ENCODE measurements at regions not wholly inside any gene's neighbourhood (a gene's known extent, or its start where the extent isn't known, plus 50 kb on each side); places are given as distances from the start of the nearest gene placed in this dataset.

GRCh38 chr6:94733066-94733465 lies 844.3 kb upstream of the MANEA start:
- BruUV-seq (replicated peaks), result no TSS peak
- Histone ChIP-seq H2AFZ (ENCODE audit: low read depth, low read length) (no peak overlapping the region), H3K27ac (ENCODE audit: insufficient read depth, low read depth, low read length) (no peak overlapping the region), H3K27me3 (ENCODE audit: control insufficient read depth in 2 of 2, insufficient read depth in 2 of 2, low read length in 2 of 2) (no peaks in the 10 kb centered on the region), H3K4me1 (ENCODE audit: control insufficient read depth, extremely low read depth, insufficient read depth, low read length) (no peaks in the 10 kb centered on the region), H4K20me1 (replicated peaks; ENCODE audit: control insufficient read depth, extremely low read depth, insufficient read depth, low read length) (no peaks in the 10 kb centered on the region), H3K9ac (replicated peaks; ENCODE audit: extremely low read depth, insufficient read depth, low read length) (no peak overlapping the region), H3K4me2 (ENCODE audit: insufficient read depth, low read length) (no peak overlapping the region), H3K4me3 (replicated peaks in 1 of 3; ENCODE audit: insufficient read depth in 1 of 3, low read depth in 1 of 3, low read length in 3 of 3) (no peak overlapping the region), H3K36me3 (ENCODE audit: control insufficient read depth in 2 of 2, extremely low read depth in 1 of 2, insufficient read depth in 2 of 2, low read length in 2 of 2) (no peaks in the 10 kb centered on the region), H3K9me1 (replicated peaks; ENCODE audit: control insufficient read depth, extremely low read depth, insufficient read depth, low read length) (peaks cover 2% of the 10 kb centered on the region), H3K79me2 (ENCODE audit: control insufficient read depth, insufficient read depth, low read length) (no peaks in the 10 kb centered on the region), H3K9me3 (replicated peaks; ENCODE audit: control insufficient read depth, insufficient read depth, low read length) (no peaks in the 10 kb centered on the region)
- dilution Hi-C loops (cut with MboI; ENCODE audit: extremely low pct_ligation_motif_present, low sequenced_read_pairs), result no loop called here
- ChIA-PET CTCF (no interaction called here), POLR2A (no interaction called here)
- FAIRE-seq (no peak), DNase-seq (ENCODE audit: low read depth, low spot score) (no peak)
- intact Hi-C loops (cut with micrococcal nuclease), result no loop called here
- TF ChIP-seq EZH2 (IDR thresholded peaks at IDR 0.05; ENCODE audit: borderline replicate concordance, low read depth, low read length, severe bottlenecking), result no peak
- TF ChIP-seq POLR2AphosphoS5 (IDR thresholded peaks at IDR 0.05; ENCODE audit: insufficient read depth, low read depth, low read length), result no peak
- no peak for TF ChIP-seq JUN (IDR thresholded peaks at IDR 0.05; ENCODE audit: borderline replicate concordance, insufficient read depth, insufficient read length, low read depth)
- TF ChIP-seq POLR2A (IDR thresholded peaks at IDR 0.05; ENCODE audit: low read depth, low read length), result no peak
- TF ChIP-seq MAX (IDR thresholded peaks at IDR 0.05; ENCODE audit: insufficient read depth, insufficient read length), result no peak
- TF ChIP-seq CTCF (IDR thresholded peaks at IDR 0.05; ENCODE audit: extremely low read depth in 1 of 2, insufficient read depth in 1 of 2, low read depth in 1 of 2, low read length in 2 of 2), result no peak
- TF ChIP-seq FOS (IDR thresholded peaks at IDR 0.05; ENCODE audit: borderline replicate concordance, insufficient read depth, low read length), result no peak
- no peak for TF ChIP-seq GATA2 (IDR thresholded peaks at IDR 0.05; ENCODE audit: insufficient read depth, insufficient read length, low read depth, low read length)
- no peak for TF ChIP-seq MYC (IDR thresholded peaks at IDR 0.05; ENCODE audit: low read depth, low read length)
